ENCODE measurements at regions not wholly inside any gene's neighbourhood (a gene's known extent, or its start where the extent isn't known, plus 50 kb on each side); places are given as distances from the start of the nearest gene placed in this dataset.

- TF ChIP-seq BHLHE40 (IDR thresholded peaks at IDR 0.05; ENCODE audit: borderline replicate concordance) (no peak), TARDBP (IDR thresholded peaks at IDR 0.05) (no peak), SP1 (IDR thresholded peaks at IDR 0.05) (no peak)
These were observed 112.8 kb upstream of the NR3C1 start for GRCh38 chr5:143516249-143516648.
